Amniotic epithelial cell (primary cell): ENCODE measurements at regions not wholly inside any gene's neighbourhood (a gene's known extent, or its start where the extent isn't known, plus 50 kb on each side); places are given as distances from the start of the nearest gene placed in this dataset.

ENCODE experiments used
- DNase-seq: peaks from one replicate; pipeline ENCODE4 v3.0.0-alpha.2; 2010; ENCODE audit warnings: low read depth

DNA sequence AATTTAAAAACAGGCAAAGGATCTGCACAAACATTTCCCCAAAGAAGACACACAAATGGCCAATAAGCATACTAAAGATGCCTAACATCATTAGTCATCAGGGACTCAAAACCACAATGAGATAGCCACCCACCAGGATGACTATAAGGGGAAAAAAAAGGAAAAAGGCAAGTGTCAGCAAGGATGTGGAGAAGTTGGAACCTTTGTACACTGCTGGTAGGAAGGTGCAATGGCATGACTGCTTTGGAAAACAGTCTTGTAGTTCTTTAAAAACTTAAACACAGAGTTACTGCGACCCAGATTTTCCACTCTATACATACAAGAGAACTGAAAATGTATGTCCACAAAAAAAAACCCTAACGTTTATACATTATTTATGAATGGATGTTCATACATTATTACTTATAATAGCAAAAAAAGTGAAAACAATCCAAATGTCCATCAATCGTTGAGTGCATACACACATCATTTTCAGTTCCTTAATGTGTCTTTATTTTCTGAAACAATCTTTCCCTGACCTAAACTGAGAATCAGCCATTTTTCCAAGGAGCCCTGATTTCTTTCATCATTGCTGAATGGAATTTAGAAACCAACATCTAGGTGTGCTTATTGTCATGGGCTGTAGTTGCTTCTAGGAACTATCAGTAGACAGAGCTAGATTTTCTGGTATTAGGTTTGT lies 64.7 kb upstream of the TLK1 start:
- DNase-seq, result peak; percentile 91

- DNase-seq, result no peak
Observed at GRCh38 chr2:171217330-171217729, 56.6 kb upstream of the TLK1 start.

DNA sequence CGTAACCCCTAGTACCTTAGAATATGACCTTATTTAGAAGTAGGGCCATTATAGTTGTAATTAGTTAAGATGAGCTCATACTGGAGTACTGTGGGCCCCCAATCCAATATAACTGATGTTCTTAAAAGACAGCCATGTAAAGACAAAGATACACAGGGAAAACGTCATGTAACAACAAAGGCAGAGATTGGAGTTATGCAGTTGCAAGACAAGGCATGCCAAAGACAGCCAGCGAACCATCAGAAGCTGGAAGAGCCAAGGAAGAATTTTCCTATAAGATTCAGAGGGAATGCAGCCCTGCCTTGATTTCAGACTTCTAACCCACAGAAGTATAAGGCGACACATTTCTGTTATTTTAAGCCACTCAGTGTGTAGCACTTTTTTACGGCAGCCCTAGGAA lies 55.9 kb upstream of the TLK1 start:
- no peak for DNase-seq

DNA sequence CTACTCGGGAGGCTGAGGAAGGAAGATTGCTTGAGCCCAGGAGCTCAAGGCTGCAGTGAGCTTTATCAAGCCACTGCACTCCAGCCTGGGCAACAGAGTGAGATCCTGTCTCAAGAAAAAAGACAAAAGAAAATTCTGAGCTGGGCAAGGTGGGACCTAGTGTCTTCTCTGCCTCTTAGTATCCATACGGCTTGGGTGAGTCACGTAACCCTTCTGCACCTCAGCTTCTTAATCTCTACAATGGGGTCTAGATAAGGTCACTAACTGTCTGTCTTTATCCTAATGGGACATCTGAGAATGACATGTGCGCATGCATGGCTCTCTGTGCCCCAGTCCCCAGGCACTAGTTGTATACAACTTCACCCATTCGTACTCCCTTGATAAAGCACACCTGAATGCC lies 53.4 kb upstream of the TLK1 start:
- DNase-seq, result no peak

GRCh38 chr2:171210864-171211431 lies 50.3 kb upstream of the TLK1 start:
- no peak for DNase-seq
